Effector CD8-positive, alpha-beta T cell (primary cell): ENCODE measurements at regions not wholly inside any gene's neighbourhood (a gene's known extent, or its start where the extent isn't known, plus 50 kb on each side); places are given as distances from the start of the nearest gene placed in this dataset.

ENCODE experiments used
- DNase-seq: peaks from one replicate; lab custom pipeline; 2025; lab: John Stamatoyannopoulos, UW

GRCh38 chr4:128528793-128529553 lies 241.4 kb upstream of the PGRMC2 start:
- DNase-seq = no peak

GRCh38 chr4:128527946-128528576 lies 240.4 kb upstream of the PGRMC2 start:
- DNase-seq = no peak

GRCh38 chr4:128527351-128527750 lies 239.7 kb upstream of the PGRMC2 start:
- DNase-seq = no peak

DNA sequence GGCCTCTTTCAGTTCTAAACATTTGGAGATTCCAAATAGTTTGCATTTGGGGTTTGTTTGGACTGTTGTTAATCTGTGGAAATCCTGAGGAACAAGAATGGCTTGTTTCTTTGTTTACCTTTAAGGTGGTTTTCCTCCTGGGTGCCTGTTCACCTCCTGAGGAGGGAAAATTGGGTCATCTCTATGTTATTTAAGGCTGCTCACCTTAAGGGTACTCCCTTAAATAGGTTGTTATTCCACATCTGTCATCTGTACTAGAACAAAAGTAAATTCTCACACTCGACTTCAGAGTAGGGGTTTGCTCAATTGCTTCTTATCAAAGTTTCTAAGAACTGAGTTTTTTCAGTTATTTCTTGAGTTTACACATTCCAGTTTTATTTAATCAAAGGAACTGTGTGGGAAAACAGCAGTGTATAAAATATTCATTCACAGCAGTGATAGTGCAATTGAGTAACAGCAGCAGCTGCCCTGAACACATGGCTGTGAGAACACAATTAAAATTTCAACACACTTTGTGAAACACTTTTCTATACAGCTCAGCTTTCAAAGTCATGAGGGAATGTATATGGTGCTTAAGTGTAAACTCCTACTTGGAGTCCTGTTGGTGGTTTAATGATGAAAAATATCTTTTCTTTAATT lies 238.5 kb upstream of the PGRMC2 start:
- no peak for DNase-seq

DNA sequence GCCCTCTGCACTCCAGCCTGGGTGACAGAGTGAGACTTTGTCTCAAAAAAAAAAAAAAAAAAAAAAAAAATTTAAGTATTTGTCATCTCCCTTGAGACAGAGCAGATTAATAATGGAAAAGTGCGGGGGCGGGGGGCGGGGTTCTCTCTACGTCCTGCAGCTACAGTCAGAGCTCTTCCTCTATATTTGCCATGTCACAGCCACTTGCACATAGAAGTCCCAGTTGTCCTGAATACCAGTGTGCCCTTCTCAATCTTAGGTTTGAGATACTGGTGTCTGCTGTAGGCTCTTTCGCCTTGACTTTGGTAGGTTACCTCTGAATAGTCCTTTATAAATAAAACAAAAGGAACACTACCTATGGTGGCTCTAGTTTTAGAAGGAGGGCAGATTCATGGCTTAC lies 237.8 kb upstream of the PGRMC2 start:
- DNase-seq = no peak

- no peak for DNase-seq
These were observed 236.7 kb upstream of the PGRMC2 start for GRCh38 chr4:128524311-128524710.

- DNase-seq = no peak
These were observed 234.1 kb upstream of the PGRMC2 start for GRCh38 chr4:128521648-128522111.

DNA sequence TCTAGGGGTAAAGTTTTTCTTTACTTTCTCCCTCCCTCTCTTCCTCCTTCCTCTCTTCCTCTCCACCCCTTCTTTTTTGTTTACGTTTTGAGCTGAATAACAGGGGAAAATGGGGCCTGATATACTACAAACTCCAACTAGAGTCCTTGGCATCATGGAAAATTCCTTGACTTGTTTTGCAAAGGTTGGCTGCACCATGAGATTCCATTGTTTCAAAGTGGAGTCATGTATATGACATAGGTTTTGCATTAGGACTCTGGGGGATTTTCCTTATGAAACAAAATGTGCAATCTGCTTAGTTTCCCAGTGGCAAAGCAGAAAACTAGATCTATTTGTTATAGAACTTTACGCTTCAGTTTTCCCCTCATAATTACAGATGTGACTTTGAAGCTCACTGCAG lies 233.5 kb upstream of the PGRMC2 start:
- no peak for DNase-seq

DNA sequence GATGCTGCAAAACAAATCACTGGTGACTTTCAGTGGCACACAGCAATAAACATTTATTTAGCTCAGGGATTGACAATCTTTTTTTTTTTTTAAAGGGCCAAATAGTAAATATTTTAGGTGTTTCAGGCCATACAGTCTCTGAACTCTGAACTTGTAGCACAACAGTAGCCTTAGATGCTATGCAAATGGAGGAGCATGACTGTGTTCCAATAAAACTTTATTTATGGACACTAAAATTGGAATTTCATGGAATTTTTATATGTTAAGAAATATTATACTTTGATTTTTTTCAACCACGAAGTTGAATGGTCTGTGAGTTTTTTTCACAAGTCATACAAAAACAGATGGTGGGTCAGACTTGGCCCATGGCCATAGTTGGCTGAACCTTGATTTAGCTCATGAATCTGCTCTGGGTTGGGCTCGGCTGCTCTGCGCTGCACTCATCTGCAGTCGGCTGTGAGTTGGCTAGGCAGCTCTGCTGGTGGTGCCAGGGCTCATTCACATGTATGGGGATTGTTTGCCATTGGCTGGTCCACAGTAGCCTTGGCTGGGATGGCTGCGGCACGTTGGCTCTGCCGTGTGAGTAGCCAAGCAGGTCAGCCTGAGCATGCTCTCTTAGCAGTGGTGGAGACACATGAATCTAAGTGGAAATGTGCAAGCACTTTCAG lies 231.7 kb upstream of the PGRMC2 start:
- no peak for DNase-seq

GRCh38 chr4:128517739-128518510 lies 230.3 kb upstream of the PGRMC2 start:
- DNase-seq = no peak

DNA sequence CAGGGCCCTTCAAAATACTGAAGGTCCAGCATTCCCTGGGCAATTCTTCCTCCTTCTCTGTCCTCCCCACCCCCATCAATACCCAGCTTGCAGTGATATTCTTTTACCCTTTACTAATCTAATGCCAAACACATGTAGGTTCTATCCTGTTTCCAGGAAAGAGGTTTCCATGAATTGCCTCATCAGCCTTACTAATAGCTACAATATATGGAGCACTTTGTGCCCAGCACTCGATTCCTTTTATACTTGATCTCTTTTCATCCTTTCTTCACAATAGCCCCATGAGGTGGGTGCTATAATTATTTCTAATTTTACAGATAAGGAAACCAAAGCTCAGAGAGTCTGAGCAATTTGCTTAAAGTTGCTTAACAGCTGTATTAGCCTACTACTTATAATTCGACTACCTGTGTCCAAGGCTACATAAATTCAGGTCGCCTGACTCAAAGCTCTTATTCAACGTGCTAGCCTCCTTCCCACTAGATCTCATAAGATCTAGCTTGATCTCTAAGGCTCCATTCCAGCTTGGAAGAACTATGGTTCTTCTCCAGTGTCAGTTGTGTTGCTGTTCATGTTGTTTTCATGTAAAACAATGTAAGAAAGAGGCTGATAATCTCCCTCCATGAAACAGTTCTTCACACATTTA lies 229.6 kb upstream of the PGRMC2 start:
- DNase-seq = no peak

DNA sequence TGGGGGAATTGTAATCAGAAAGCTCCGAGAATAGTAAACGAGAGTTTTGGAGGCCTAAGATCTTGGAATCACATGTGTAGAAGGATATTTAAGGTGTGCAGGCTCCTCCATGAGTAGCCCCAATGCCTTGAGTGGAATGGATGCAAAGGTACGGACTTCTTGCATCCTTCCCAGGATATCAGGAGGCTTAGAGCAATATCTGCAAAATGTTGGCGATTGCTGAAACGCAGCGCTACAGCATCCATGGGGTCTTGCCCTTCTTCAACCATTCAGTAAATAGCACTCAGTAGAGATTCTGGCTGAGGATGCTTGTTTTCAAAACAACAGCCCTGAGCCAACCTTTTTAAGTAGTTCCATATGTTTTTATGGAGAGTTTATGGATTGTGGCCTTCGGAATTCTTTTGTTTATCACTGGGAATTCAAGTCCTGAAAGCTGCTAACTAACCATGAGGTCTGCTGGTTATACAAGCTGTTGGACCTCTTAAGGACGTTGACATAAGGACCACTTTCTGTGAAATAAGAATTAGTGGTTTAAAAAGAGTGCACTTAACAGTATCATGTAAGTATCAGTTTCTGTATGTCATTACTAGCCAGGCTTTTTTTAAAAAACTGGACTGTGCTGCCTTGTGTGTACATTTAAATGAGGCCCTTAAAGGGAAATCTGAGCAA lies 228.8 kb upstream of the PGRMC2 start:
- no peak for DNase-seq

DNA sequence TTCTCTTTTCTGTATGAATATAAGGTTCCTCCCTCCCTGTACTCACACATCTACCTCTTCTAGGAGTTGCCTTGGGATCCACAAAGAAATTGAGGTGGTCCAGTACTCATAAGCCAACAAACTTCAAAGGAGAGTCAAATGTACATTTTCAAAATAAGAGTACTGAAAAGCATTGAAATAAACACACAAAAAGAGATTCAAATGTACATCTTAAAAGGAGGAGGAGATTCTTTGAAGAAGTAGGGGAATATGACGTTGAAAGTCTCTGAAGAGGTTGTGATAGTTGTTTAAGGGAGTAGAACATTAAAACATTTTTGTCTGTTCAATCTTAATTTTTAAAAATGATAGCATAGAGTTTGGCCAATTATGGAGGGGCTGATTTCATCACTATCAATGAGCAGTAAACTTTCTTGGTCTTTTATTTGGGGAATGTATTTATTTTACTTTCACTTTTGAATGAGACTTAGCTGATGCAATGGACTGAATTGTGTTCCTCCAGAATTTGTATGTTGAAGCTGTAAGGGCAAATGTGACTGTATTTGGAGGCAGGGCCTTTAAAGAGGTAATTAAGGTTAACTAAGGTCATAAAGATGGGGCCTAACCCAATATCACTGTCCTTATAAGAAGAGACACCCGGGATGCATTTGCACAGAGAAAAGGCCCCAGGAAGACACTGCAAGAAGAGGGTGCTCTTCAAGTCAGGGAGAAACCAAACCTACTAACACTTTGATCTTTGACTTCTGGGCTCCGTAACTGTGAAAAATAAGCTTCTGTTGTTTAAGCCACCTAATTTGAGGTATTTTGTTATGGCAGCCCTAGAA lies 226.3 kb upstream of the PGRMC2 start:
- no peak for DNase-seq

DNA sequence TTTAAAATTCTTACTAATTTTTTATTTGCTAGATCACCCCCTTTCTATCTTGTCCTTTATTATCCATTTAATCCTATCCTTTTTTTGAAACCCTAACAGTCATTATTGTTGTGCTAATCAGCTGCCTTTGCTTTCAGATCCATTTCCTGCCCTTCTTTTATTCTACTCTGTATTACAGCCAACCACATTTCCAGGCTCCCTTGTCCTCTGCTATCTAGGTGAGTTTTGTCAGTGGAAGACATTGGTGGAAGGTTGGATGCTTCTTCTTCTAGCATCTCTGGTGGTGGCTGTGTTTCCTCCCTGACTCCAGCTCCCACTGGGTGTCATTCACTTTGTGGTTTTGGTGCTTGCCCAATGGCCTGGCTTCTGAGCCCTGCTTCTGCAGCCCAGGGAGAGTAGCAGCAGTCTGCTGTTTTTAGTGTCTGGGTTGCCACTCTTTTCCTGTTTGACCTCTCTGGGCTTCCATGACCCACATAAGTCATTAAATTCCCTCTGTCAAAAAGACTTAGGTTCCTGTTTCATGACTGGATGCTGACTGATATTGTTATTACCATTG lies 225.2 kb upstream of the PGRMC2 start:
- no peak for DNase-seq

DNA sequence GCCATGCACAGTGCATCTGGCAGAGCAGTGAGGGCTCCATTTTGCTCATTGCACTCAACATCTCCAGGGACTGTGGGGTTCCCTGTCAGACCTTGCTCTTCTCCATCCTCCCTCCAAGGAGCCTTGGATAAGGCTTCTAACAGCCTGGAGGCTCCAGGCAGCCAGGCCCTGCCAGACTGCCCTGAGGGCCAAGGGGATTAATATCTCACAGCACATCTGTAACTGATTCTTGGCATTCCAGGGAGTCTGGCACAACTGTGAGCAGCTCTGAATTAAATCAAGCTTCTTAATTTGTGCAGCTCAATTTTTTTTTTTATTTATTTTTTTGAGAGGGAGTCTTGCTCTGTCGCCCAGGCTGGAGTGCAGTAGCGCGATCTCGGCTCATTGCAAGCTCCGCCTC lies 224.5 kb upstream of the PGRMC2 start:
- no peak for DNase-seq

DNA sequence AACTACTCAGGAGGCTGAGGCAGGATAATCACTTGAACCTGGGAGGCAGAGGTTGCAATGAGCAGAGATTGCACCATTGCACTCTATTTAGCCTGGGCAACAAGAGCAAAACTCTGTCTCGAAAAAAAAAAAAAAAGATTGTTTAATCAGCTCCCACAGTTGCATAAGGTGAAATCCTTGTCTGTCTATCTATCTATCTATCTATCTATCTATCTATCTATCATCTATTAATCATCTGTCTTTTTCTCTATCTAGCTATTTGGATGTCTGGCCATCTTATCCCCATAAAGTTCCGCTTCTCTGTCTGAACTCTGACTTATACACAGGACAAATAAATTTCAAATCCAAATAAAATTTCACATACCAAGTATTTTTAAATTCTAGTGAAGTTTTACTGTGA lies 223.2 kb upstream of the PGRMC2 start:
- DNase-seq = no peak

GRCh38 chr4:128502818-128503527 lies 215.4 kb upstream of the PGRMC2 start:
- no peak for DNase-seq

DNA sequence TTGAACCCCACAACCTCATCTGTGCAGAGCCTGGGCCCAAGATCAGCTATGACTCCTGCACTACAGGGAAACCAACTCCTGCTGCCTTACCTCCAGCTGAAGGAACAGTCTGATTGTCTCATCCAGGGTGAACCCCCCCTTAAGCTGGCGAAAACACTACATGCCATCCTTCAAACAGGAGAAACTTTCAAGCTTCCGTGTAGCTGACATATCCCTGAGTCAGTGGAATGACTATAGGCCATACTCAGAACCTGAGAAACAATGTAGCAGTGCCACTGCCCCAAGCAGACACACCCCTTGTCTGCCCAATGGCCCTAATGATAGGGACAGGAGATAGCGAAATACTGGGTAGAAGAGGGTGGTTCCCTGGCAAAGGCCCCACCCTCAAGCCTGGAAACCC lies 213.6 kb upstream of the PGRMC2 start:
- DNase-seq = no peak
